Erythroblast (primary cell): ENCODE measurements at regions not wholly inside any gene's neighbourhood (a gene's known extent, or its start where the extent isn't known, plus 50 kb on each side); places are given as distances from the start of the nearest gene placed in this dataset.

Experiments used
- GATA1 ChIP-seq: IDR thresholded peaks from 2 replicates; pipeline ENCODE4 v1.6.1; 2011; ENCODE audit warnings: low read depth, mild to moderate bottlenecking, control low read depth, low read length, moderate library complexity
- POLR2A ChIP-seq: IDR thresholded peaks from 2 replicates; pipeline ENCODE4 v1.6.1; 2011; ENCODE audit warnings: mild to moderate bottlenecking, low read length

GRCh38 chr13:104847922-104848321, 1687.5 kb downstream of the EFNB2 start:
- TF ChIP-seq POLR2A (no peak), GATA1 (no peak)
